Astrocyte (in vitro differentiated cells and primary cell): ENCODE measurements at regions not wholly inside any gene's neighbourhood (a gene's known extent, or its start where the extent isn't known, plus 50 kb on each side); places are given as distances from the start of the nearest gene placed in this dataset.

Source experiments
- EZH2 ChIP-seq: IDR thresholded peaks from 2 replicates; pipeline ENCODE4 v1.6.1; 2012; ENCODE audit warnings: mild to moderate bottlenecking, low read length, inconsistent platforms; ENCODE audit not compliant: insufficient read depth
- TF ChIP-seq, protein P1 (sequence below): IDR thresholded peaks from 2 replicates; pipeline ENCODE4 v1.5.1; 2011; ENCODE audit warnings: low read depth, mild to moderate bottlenecking, inconsistent platforms, low read length, moderate library complexity; ENCODE audit not compliant: insufficient read depth

DNA sequence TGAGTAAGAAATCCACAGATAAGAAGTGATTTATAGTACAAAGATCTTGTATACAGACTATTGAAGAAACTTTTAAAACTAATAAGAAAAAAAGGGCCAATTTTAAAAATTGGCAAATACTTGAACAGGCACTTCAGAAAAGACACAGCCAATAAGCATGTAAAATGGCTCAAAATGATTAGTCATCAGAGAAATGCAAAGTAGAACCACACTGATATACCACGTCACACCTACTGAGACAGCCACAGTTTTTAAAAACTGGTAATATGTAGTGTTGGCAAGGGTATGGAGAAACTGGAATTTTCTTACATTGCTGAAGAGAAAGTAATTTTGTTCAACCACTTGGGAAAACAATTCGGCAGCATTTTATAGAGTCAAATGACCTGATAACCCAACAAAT lies 488.9 kb upstream of the HTR1E start:
- no peak for TF ChIP-seq EZH2
- TF ChIP-seq, protein P1, sequence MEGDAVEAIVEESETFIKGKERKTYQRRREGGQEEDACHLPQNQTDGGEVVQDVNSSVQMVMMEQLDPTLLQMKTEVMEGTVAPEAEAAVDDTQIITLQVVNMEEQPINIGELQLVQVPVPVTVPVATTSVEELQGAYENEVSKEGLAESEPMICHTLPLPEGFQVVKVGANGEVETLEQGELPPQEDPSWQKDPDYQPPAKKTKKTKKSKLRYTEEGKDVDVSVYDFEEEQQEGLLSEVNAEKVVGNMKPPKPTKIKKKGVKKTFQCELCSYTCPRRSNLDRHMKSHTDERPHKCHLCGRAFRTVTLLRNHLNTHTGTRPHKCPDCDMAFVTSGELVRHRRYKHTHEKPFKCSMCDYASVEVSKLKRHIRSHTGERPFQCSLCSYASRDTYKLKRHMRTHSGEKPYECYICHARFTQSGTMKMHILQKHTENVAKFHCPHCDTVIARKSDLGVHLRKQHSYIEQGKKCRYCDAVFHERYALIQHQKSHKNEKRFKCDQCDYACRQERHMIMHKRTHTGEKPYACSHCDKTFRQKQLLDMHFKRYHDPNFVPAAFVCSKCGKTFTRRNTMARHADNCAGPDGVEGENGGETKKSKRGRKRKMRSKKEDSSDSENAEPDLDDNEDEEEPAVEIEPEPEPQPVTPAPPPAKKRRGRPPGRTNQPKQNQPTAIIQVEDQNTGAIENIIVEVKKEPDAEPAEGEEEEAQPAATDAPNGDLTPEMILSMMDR, result no peak
